Posterior cingulate gyrus (tissue), 11 donors: ENCODE measurements at regions not wholly inside any gene's neighbourhood (a gene's known extent, or its start where the extent isn't known, plus 50 kb on each side); places are given as distances from the start of the nearest gene placed in this dataset.

Experiments
- DNase-seq, 10 donors: peaks; one replicate each; pipeline versions ENCODE4 v3.0.0 to v3.0.0-alpha.2; 2020 to 2021; ENCODE audit warnings: mixed read lengths in 3 of 10
- intact Hi-C: fragments of 100-400 bp; cut with DNase I; formaldehyde crosslinking; loops from one replicate; pipeline ENCODE4 v1.15.1; 2023

GRCh38 chr7:42522227-42522991, 285.4 kb upstream of the GLI3 start:
- intact Hi-C loops: no loop called here
- peak in 1 of 10 donors; percentile 76 for DNase-seq

- intact Hi-C loops: no loop called here
These were observed 274.0 kb upstream of the GLI3 start for GRCh38 chr7:42511027-42511426.

GRCh38 chr7:42506097-42506496, 269.1 kb upstream of the GLI3 start:
- no peak for DNase-seq
- intact Hi-C loops: no loop called here

More at GRCh38 chr7:42511027-42511426, 274.0 kb upstream of the GLI3 start:
- DNase-seq: no peak

- DNase-seq: no peak
- intact Hi-C loops: no loop called here
These were observed 265.0 kb upstream of the GLI3 start for GRCh38 chr7:42502022-42502421.

- intact Hi-C loops: no loop called here
These were observed 258.2 kb upstream of the GLI3 start for GRCh38 chr7:42495256-42495655.

GRCh38 chr7:42494736-42495135, 257.7 kb upstream of the GLI3 start:
- intact Hi-C loops: no loop called here
- no peak for DNase-seq

More at GRCh38 chr7:42495256-42495655, 258.2 kb upstream of the GLI3 start:
- DNase-seq: no peak

GRCh38 chr7:42494199-42494710, 257.2 kb upstream of the GLI3 start:
- no peak for DNase-seq
- intact Hi-C loops: no loop called here

- intact Hi-C loops: no loop called here
- DNase-seq: peak; percentile 21 to 93 (median 52)
These were observed 256.6 kb upstream of the GLI3 start for GRCh38 chr7:42493436-42494198.

GRCh38 chr7:42492920-42493319, 255.9 kb upstream of the GLI3 start:
- intact Hi-C loops: no loop called here
- no peak for DNase-seq

- intact Hi-C loops: no loop called here
- DNase-seq: no peak
These were observed 254.1 kb upstream of the GLI3 start for GRCh38 chr7:42491106-42491505.

GRCh38 chr7:42489299-42489698, 252.3 kb upstream of the GLI3 start:
- DNase-seq: no peak
- intact Hi-C loops: no loop called here

- DNase-seq: no peak
- intact Hi-C loops: no loop called here
These were observed 248.3 kb upstream of the GLI3 start for GRCh38 chr7:42485301-42485766.

GRCh38 chr7:42483886-42484285, 246.9 kb upstream of the GLI3 start:
- intact Hi-C loops: no loop called here
- DNase-seq: no peak

- intact Hi-C loops: no loop called here
- no peak for DNase-seq
These were observed 243.0 kb upstream of the GLI3 start for GRCh38 chr7:42479816-42480633.

GRCh38 chr7:42479452-42479815, 242.4 kb upstream of the GLI3 start:
- intact Hi-C loops: no loop called here
- DNase-seq: no peak

GRCh38 chr7:42478717-42479116, 241.7 kb upstream of the GLI3 start:
- intact Hi-C loops: no loop called here

GRCh38 chr7:42476255-42476654, 239.2 kb upstream of the GLI3 start:
- intact Hi-C loops: no loop called here
- DNase-seq: no peak

More at GRCh38 chr7:42478717-42479116, 241.7 kb upstream of the GLI3 start:
- DNase-seq: no peak

GRCh38 chr7:42475082-42475481, 238.1 kb upstream of the GLI3 start:
- intact Hi-C loops: no loop called here
- DNase-seq: no peak

GRCh38 chr7:42473099-42473498, 236.1 kb upstream of the GLI3 start:
- intact Hi-C loops: no loop called here
- DNase-seq: no peak

GRCh38 chr7:42471573-42472174, 234.7 kb upstream of the GLI3 start:
- intact Hi-C loops: no loop called here
- DNase-seq: no peak
